ENCODE measurements at regions not wholly inside any gene's neighbourhood (a gene's known extent, or its start where the extent isn't known, plus 50 kb on each side); places are given as distances from the start of the nearest gene placed in this dataset.

- intact Hi-C loops (cut with micrococcal nuclease) = no loop called here
- H3K79me2 ChIP-seq (ENCODE audit: insufficient read depth, low read length) = no peaks in the 10 kb centered on the region
- no peak overlapping the region for H3K9ac ChIP-seq (ENCODE audit: insufficient read depth, low read length, poor library complexity, severe bottlenecking)
- no peaks in the 10 kb centered on the region for H3K27me3 ChIP-seq (ENCODE audit: control insufficient read depth in 2 of 2, insufficient read depth in 2 of 2, low read length in 2 of 2)
- H3K9me3 Mint-ChIP-seq = peaks cover 0 to 12% (median 2%) of the 10 kb centered on the region in 7 donors
- peaks cover 0 to 1% (median 0%) of the 10 kb centered on the region in 3 donors for H3K27me3 Mint-ChIP-seq (ENCODE audit: low read depth in 3 of 3)
- no peak overlapping the region for H3K4me2 ChIP-seq (replicated peaks; ENCODE audit: extremely low read depth, low read length, poor library complexity, severe bottlenecking)
- H3K27ac Mint-ChIP-seq = no peak overlapping the region
- no peak overlapping the region for H3K4me3 Mint-ChIP-seq
- TF ChIP-seq CTCF (IDR thresholded peaks at IDR 0.05) = no peak
- WGBS (ENCODE audit: insufficient coverage) = 40% methylated on average over 1 of the region's 4 CpGs
- H2AFZ ChIP-seq (ENCODE audit: insufficient read depth, low read depth, low read length, poor library complexity, severe bottlenecking) = no peak overlapping the region
- H4K20me1 ChIP-seq (ENCODE audit: insufficient read depth, low read length) = no peaks in the 10 kb centered on the region
- no peaks in the 10 kb centered on the region for H3K4me1 Mint-ChIP-seq
- peaks cover 0 to 5% of the 10 kb centered on the region in 2 donors for H3K9me3 ChIP-seq (replicated peaks in 1 of 2; ENCODE audit: control insufficient read depth in 1 of 2, insufficient read depth in 1 of 2, low read length in 2 of 2)
- H3K36me3 Mint-ChIP-seq = no peaks in the 10 kb centered on the region
- H3K4me3 ChIP-seq (replicated peaks in 1 of 3; ENCODE audit: low read depth in 2 of 3, low read length in 3 of 3) = no peak overlapping the region
- no peak overlapping the region for H3K27ac ChIP-seq (ENCODE audit: low read depth in 1 of 2, low read length in 2 of 2)
- H3K4me1 ChIP-seq (ENCODE audit: control insufficient read depth in 1 of 2, insufficient read depth in 2 of 2, low read length in 2 of 2) = no peaks in the 10 kb centered on the region
- H3K36me3 ChIP-seq (replicated peaks in 1 of 2; ENCODE audit: control insufficient read depth in 1 of 2, insufficient read depth in 2 of 2, low read length in 2 of 2) = no peaks in the 10 kb centered on the region
- no peak for DNase-seq
Measured at GRCh38 chr4:32625687-32626337, 1905.6 kb downstream of the PCDH7 start.

- no peaks in the 10 kb centered on the region for H4K20me1 ChIP-seq (ENCODE audit: insufficient read depth, low read length)
- intact Hi-C loops (cut with micrococcal nuclease) = no loop called here
- whole genome bisulfite sequencing (ENCODE audit: insufficient coverage) = 100% methylated on average over 2 of the region's 3 CpGs
- no peak for TF ChIP-seq CTCF (IDR thresholded peaks at IDR 0.05)
- no peak overlapping the region for H3K9ac ChIP-seq (ENCODE audit: insufficient read depth, low read length, poor library complexity, severe bottlenecking)
- no peak overlapping the region for H2AFZ ChIP-seq (ENCODE audit: insufficient read depth, low read depth, low read length, poor library complexity, severe bottlenecking)
- H3K27me3 ChIP-seq (ENCODE audit: control insufficient read depth in 2 of 2, insufficient read depth in 2 of 2, low read length in 2 of 2) = no peaks in the 10 kb centered on the region
- no peak overlapping the region for H3K27ac Mint-ChIP-seq
- no peaks in the 10 kb centered on the region for H3K4me1 ChIP-seq (ENCODE audit: control insufficient read depth in 1 of 2, insufficient read depth in 2 of 2, low read length in 2 of 2)
- H3K4me3 Mint-ChIP-seq = no peak overlapping the region
- no peak overlapping the region for H3K27ac ChIP-seq (ENCODE audit: low read depth in 1 of 2, low read length in 2 of 2)
- H3K36me3 ChIP-seq (replicated peaks in 1 of 2; ENCODE audit: control insufficient read depth in 1 of 2, insufficient read depth in 2 of 2, low read length in 2 of 2) = no peaks in the 10 kb centered on the region
- H3K27me3 Mint-ChIP-seq (ENCODE audit: low read depth in 3 of 3) = peaks cover 0 to 2% (median 1%) of the 10 kb centered on the region in 3 donors
- H3K4me1 Mint-ChIP-seq = no peaks in the 10 kb centered on the region
- no peaks in the 10 kb centered on the region for H3K36me3 Mint-ChIP-seq
- H3K4me3 ChIP-seq (replicated peaks in 1 of 3; ENCODE audit: low read depth in 2 of 3, low read length in 3 of 3) = no peak overlapping the region
- no peaks in the 10 kb centered on the region for H3K79me2 ChIP-seq (ENCODE audit: insufficient read depth, low read length)
- peaks cover 0 to 16% (median 7%) of the 10 kb centered on the region in 7 donors for H3K9me3 Mint-ChIP-seq
- peaks cover 0 to 9% of the 10 kb centered on the region in 2 donors for H3K9me3 ChIP-seq (replicated peaks in 1 of 2; ENCODE audit: control insufficient read depth in 1 of 2, insufficient read depth in 1 of 2, low read length in 2 of 2)
- no peak for DNase-seq
- no peak overlapping the region for H3K4me2 ChIP-seq (replicated peaks; ENCODE audit: extremely low read depth, low read length, poor library complexity, severe bottlenecking)
Measured at GRCh38 chr4:32631831-32632230, 1911.7 kb downstream of the PCDH7 start.
